Neuron (in vitro differentiated cells): ENCODE measurements at regions not wholly inside any gene's neighbourhood (a gene's known extent, or its start where the extent isn't known, plus 50 kb on each side); places are given as distances from the start of the nearest gene placed in this dataset.

ENCODE experiments used
- H2AFZ ChIP-seq: one replicate; pipeline ENCODE4 v1.6.1; 2013; ENCODE audit warnings: low read depth, mild to moderate bottlenecking, inconsistent platforms, low read length, moderate library complexity
- H3K27me3 ChIP-seq: one replicate; pipeline ENCODE4 v1.6.1; 2013; ENCODE audit warnings: low read length; ENCODE audit not compliant: insufficient read depth
- H3K36me3 ChIP-seq: one replicate; pipeline ENCODE4 v1.6.1; 2013; ENCODE audit warnings: low read length; ENCODE audit not compliant: insufficient read depth
- H3K4me1 ChIP-seq: one replicate; pipeline ENCODE4 v1.6.1; 2013; ENCODE audit warnings: low read length; ENCODE audit not compliant: insufficient read depth
- H3K4me3 ChIP-seq: 2 replicates; pipeline ENCODE4 v1.5.1; 2013; ENCODE audit warnings: mild to moderate bottlenecking, low read length, moderate library complexity
- H3K9me3 ChIP-seq: one replicate; pipeline ENCODE4 v1.6.1; 2013; ENCODE audit warnings: low read length

GRCh38 chr2:21406386-21406785 is 282.6 kb downstream of the TDRD15 start:
- Histone ChIP-seq H3K4me1 (no peaks in the 10 kb centered on the region), H3K27me3 (no peaks in the 10 kb centered on the region), H3K36me3 (no peaks in the 10 kb centered on the region), H3K9me3 (no peaks in the 10 kb centered on the region), H3K4me3 (no peak overlapping the region), H2AFZ (no peak overlapping the region)

GRCh38 chr2:21406911-21407310 is 283.1 kb downstream of the TDRD15 start:
- Histone ChIP-seq H3K4me3 (no peak overlapping the region), H3K4me1 (no peaks in the 10 kb centered on the region), H3K27me3 (no peaks in the 10 kb centered on the region), H3K36me3 (no peaks in the 10 kb centered on the region), H2AFZ (no peak overlapping the region), H3K9me3 (no peaks in the 10 kb centered on the region)

GRCh38 chr2:21407851-21408250 is 284.1 kb downstream of the TDRD15 start:
- H3K4me3 ChIP-seq, result no peak overlapping the region
- H3K9me3 ChIP-seq, result no peaks in the 10 kb centered on the region
- H3K27me3 ChIP-seq, result no peaks in the 10 kb centered on the region
- peaks cover 3% of the 10 kb centered on the region for H3K4me1 ChIP-seq
- no peak overlapping the region for H2AFZ ChIP-seq
- no peaks in the 10 kb centered on the region for H3K36me3 ChIP-seq

- H2AFZ ChIP-seq, result no peak overlapping the region
- H3K9me3 ChIP-seq, result no peaks in the 10 kb centered on the region
- H3K4me1 ChIP-seq, result peaks cover 7% of the 10 kb centered on the region
- no peaks in the 10 kb centered on the region for H3K27me3 ChIP-seq
- H3K4me3 ChIP-seq, result no peak overlapping the region
- H3K36me3 ChIP-seq, result no peaks in the 10 kb centered on the region
Observed at GRCh38 chr2:21411741-21412140, 288.0 kb downstream of the TDRD15 start.

GRCh38 chr2:21412944-21413443 is 289.2 kb downstream of the TDRD15 start:
- H2AFZ ChIP-seq, result no peak overlapping the region
- no peaks in the 10 kb centered on the region for H3K27me3 ChIP-seq
- no peaks in the 10 kb centered on the region for H3K9me3 ChIP-seq
- H3K36me3 ChIP-seq, result no peaks in the 10 kb centered on the region
- peaks cover 7% of the 10 kb centered on the region for H3K4me1 ChIP-seq
- H3K4me3 ChIP-seq, result no peak overlapping the region

- Histone ChIP-seq H3K4me1 (peaks cover 7% of the 10 kb centered on the region), H3K4me3 (no peak overlapping the region), H3K27me3 (no peaks in the 10 kb centered on the region)
Observed at GRCh38 chr2:21415234-21415633, 291.5 kb downstream of the TDRD15 start.

GRCh38 chr2:21416226-21416625 is 292.5 kb downstream of the TDRD15 start:
- no peaks in the 10 kb centered on the region for H3K36me3 ChIP-seq
- peaks cover 7% of the 10 kb centered on the region for H3K4me1 ChIP-seq
- no peaks in the 10 kb centered on the region for H3K9me3 ChIP-seq
- no peaks in the 10 kb centered on the region for H3K27me3 ChIP-seq
- no peak overlapping the region for H2AFZ ChIP-seq
- H3K4me3 ChIP-seq, result no peak overlapping the region

More at GRCh38 chr2:21415234-21415633, 291.5 kb downstream of the TDRD15 start:
- no peaks in the 10 kb centered on the region for H3K9me3 ChIP-seq
- no peaks in the 10 kb centered on the region for H3K36me3 ChIP-seq
- no peak overlapping the region for H2AFZ ChIP-seq

GRCh38 chr2:21418456-21418855 is 294.7 kb downstream of the TDRD15 start:
- no peak overlapping the region for H2AFZ ChIP-seq
- no peaks in the 10 kb centered on the region for H3K36me3 ChIP-seq
- H3K4me1 ChIP-seq, result no peaks in the 10 kb centered on the region
- no peaks in the 10 kb centered on the region for H3K27me3 ChIP-seq
- no peak overlapping the region for H3K4me3 ChIP-seq
- no peaks in the 10 kb centered on the region for H3K9me3 ChIP-seq

GRCh38 chr2:21420553-21421335 is 297.0 kb downstream of the TDRD15 start:
- Histone ChIP-seq H3K36me3 (no peaks in the 10 kb centered on the region), H3K4me3 (no peak overlapping the region), H3K9me3 (no peaks in the 10 kb centered on the region), H3K27me3 (no peaks in the 10 kb centered on the region), H2AFZ (no peak overlapping the region), H3K4me1 (no peaks in the 10 kb centered on the region)

- Histone ChIP-seq H2AFZ (no peak overlapping the region), H3K9me3 (no peaks in the 10 kb centered on the region), H3K4me3 (no peak overlapping the region), H3K4me1 (no peaks in the 10 kb centered on the region), H3K27me3 (no peaks in the 10 kb centered on the region), H3K36me3 (no peaks in the 10 kb centered on the region)
Observed at GRCh38 chr2:21422050-21422449, 298.3 kb downstream of the TDRD15 start.

- H2AFZ ChIP-seq, result no peak overlapping the region
- H3K4me3 ChIP-seq, result no peak overlapping the region
- no peaks in the 10 kb centered on the region for H3K9me3 ChIP-seq
- no peaks in the 10 kb centered on the region for H3K36me3 ChIP-seq
- no peaks in the 10 kb centered on the region for H3K27me3 ChIP-seq
- no peaks in the 10 kb centered on the region for H3K4me1 ChIP-seq
Observed at GRCh38 chr2:21422724-21423522, 299.2 kb downstream of the TDRD15 start.

GRCh38 chr2:21423854-21424253 is 300.1 kb downstream of the TDRD15 start:
- H3K9me3 ChIP-seq, result no peaks in the 10 kb centered on the region
- H3K4me1 ChIP-seq, result no peaks in the 10 kb centered on the region
- H3K36me3 ChIP-seq, result no peaks in the 10 kb centered on the region

GRCh38 chr2:21424375-21424774 is 300.6 kb downstream of the TDRD15 start:
- no peak overlapping the region for H3K4me3 ChIP-seq

More at GRCh38 chr2:21423854-21424253, 300.1 kb downstream of the TDRD15 start:
- Histone ChIP-seq H3K27me3 (no peaks in the 10 kb centered on the region), H3K4me3 (no peak overlapping the region), H2AFZ (no peak overlapping the region)

More at GRCh38 chr2:21424375-21424774, 300.6 kb downstream of the TDRD15 start:
- H3K36me3 ChIP-seq, result no peaks in the 10 kb centered on the region
- no peaks in the 10 kb centered on the region for H3K4me1 ChIP-seq
- H3K27me3 ChIP-seq, result no peaks in the 10 kb centered on the region
- no peak overlapping the region for H2AFZ ChIP-seq
- no peaks in the 10 kb centered on the region for H3K9me3 ChIP-seq
